IMR-90 (cell line): ENCODE measurements at regions not wholly inside any gene's neighbourhood (a gene's known extent, or its start where the extent isn't known, plus 50 kb on each side); places are given as distances from the start of the nearest gene placed in this dataset.

Experiments used
- CEBPB ChIP-seq: IDR thresholded peaks from 2 replicates; pipeline ENCODE4 v1.6.1; 2012; ENCODE audit warnings: low read depth, low read length, improper control_type of control experiment
- POLR2A ChIP-seq: IDR thresholded peaks from 2 replicates; pipeline ENCODE4 v1.6.1; 2012; ENCODE audit warnings: mild to moderate bottlenecking, low read depth, low read length
- RAD21 ChIP-seq: IDR thresholded peaks from 2 replicates; pipeline ENCODE4 v1.6.1; 2012; ENCODE audit warnings: low read length, improper control_type of control experiment
- RCOR1 ChIP-seq: IDR thresholded peaks from 2 replicates; pipeline ENCODE4 v1.6.1; 2012; ENCODE audit warnings: mild to moderate bottlenecking, low read length, improper control_type of control experiment; ENCODE audit not compliant: insufficient replicate concordance
- TF ChIP-seq, protein P1 (sequence below): conservative IDR thresholded peaks from 2 replicates; pipeline ENCODE4 v1.5.1; 2012; ENCODE audit warnings: mild to moderate bottlenecking, low read depth, low read length, improper control_type of control experiment

DNA sequence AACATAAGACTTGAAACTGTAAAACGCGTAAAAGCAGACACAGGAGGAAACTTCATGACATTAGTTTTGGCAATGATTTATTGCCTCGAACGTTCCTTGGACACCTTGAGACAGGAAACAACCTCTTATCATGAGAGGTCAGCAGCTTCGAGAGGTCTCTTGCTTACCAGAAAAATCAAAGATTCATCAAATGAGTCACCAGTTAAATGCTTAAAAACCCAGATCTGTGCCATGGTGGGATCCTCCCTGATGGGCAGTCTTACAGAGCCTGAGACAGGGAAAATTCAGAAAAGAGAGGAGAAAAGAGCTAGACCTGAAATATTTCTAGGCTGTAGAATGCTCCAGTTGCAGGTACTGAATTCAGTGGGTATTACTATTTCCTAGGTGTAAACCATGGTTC lies 1093.9 kb downstream of the AACS start:
- TF ChIP-seq, protein P1, sequence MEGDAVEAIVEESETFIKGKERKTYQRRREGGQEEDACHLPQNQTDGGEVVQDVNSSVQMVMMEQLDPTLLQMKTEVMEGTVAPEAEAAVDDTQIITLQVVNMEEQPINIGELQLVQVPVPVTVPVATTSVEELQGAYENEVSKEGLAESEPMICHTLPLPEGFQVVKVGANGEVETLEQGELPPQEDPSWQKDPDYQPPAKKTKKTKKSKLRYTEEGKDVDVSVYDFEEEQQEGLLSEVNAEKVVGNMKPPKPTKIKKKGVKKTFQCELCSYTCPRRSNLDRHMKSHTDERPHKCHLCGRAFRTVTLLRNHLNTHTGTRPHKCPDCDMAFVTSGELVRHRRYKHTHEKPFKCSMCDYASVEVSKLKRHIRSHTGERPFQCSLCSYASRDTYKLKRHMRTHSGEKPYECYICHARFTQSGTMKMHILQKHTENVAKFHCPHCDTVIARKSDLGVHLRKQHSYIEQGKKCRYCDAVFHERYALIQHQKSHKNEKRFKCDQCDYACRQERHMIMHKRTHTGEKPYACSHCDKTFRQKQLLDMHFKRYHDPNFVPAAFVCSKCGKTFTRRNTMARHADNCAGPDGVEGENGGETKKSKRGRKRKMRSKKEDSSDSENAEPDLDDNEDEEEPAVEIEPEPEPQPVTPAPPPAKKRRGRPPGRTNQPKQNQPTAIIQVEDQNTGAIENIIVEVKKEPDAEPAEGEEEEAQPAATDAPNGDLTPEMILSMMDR = no peak
- TF ChIP-seq POLR2A (no peak), RAD21 (no peak), CEBPB (no peak), RCOR1 (no peak)
